ENCODE measurements at regions not wholly inside any gene's neighbourhood (a gene's known extent, or its start where the extent isn't known, plus 50 kb on each side); places are given as distances from the start of the nearest gene placed in this dataset.

DNA sequence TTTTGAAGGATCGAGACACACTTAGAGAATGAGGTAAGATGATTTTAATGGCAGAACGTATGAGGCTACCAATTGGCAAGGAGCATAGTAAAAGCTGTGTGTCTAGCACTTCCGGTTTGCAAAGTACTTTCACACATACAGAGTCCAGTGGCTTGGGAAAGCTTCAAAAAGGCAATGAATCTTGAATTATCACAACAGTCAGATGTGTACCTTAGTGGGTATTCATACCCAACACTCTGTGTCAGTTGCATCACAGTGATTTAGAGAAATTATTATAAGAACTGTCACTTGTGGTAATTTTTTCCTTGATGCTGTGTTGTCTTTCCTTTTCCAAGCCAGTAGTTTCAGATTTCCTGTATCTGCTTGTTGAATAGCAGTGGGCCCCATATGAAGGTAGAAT is 424.1 kb downstream of the PCNX1 start:
- no peak for TF ChIP-seq POLR2AphosphoS5 (IDR thresholded peaks at IDR 0.05)
- TF ChIP-seq, protein P1, sequence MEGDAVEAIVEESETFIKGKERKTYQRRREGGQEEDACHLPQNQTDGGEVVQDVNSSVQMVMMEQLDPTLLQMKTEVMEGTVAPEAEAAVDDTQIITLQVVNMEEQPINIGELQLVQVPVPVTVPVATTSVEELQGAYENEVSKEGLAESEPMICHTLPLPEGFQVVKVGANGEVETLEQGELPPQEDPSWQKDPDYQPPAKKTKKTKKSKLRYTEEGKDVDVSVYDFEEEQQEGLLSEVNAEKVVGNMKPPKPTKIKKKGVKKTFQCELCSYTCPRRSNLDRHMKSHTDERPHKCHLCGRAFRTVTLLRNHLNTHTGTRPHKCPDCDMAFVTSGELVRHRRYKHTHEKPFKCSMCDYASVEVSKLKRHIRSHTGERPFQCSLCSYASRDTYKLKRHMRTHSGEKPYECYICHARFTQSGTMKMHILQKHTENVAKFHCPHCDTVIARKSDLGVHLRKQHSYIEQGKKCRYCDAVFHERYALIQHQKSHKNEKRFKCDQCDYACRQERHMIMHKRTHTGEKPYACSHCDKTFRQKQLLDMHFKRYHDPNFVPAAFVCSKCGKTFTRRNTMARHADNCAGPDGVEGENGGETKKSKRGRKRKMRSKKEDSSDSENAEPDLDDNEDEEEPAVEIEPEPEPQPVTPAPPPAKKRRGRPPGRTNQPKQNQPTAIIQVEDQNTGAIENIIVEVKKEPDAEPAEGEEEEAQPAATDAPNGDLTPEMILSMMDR (IDR thresholded peaks at IDR 0.05 in 8 of 11, conservative IDR thresholded peaks at IDR 0.05 in 3 of 11): no peak
